B cell (primary cell): ENCODE measurements at regions not wholly inside any gene's neighbourhood (a gene's known extent, or its start where the extent isn't known, plus 50 kb on each side); places are given as distances from the start of the nearest gene placed in this dataset.

Source experiments
- ATAC-seq: fragments of 200-7000 bp; cut with Tn5 transposase; one replicate; pipeline ENCODE4 v1.10.0; 2021; ENCODE audit warnings: low read depth, mild to moderate bottlenecking, moderate number of reproducible peaks, moderate library complexity
- CTCF ChIA-PET: fragments of 350-600 bp; sonication (Branson Sonifier 250); formaldehyde crosslinking; loops from one replicate; lab custom pipeline; 2021; ENCODE audit warnings: antibody characterized with exemption, inconsistent platforms; lab: Charles Lee
- POLR2A ChIA-PET: fragments of 350-600 bp; sonication (Branson Sonifier 250); formaldehyde crosslinking; loops from one replicate; lab custom pipeline; 2021; ENCODE audit warnings: antibody characterized with exemption; lab: Charles Lee
- DNase-seq: peaks from one replicate; pipeline ENCODE4 v3.0.0; 2013
- H2AFZ ChIP-seq: 2 replicates; pipeline ENCODE4 v1.6.1; 2012; ENCODE audit warnings: mild to moderate bottlenecking, low read depth, low read length; ENCODE audit not compliant: insufficient read depth, poor library complexity, severe bottlenecking
- H3K27ac ChIP-seq, 2 donors: 1 replicate in 1 of 2; 2 replicates in 1 of 2; pipeline ENCODE4 v1.5.1; 2012 to 2013; ENCODE audit warnings: low read length in 2 of 2, mild to moderate bottlenecking in 2 of 2, moderate library complexity in 1 of 2
- H3K27me3 ChIP-seq, 4 experiments: fragments of 200-600 bp in 1 of 4; sonication (generic) in 1 of 4; replicated peaks in 1 of 4; 1 replicate in 2 of 4; 2 replicates in 2 of 4; pipeline versions ENCODE4 v1.6.1 to v1.7.0; 2013 to 2016; ENCODE audit warnings: low read length in 3 of 4, mild to moderate bottlenecking in 2 of 4, mixed read lengths in 1 of 4, moderate library complexity in 1 of 4; ENCODE audit not compliant: insufficient read depth in 4 of 4, control insufficient read depth in 3 of 4; ENCODE audit errors: control extremely low read depth in 1 of 4
- H3K36me3 ChIP-seq, 2 experiments: replicated peaks in 1 of 2; 1 replicate in 1 of 2; 2 replicates in 1 of 2; pipeline versions ENCODE4 v1.6.1 to v1.7.1; 2013; ENCODE audit warnings: low read length in 1 of 2; ENCODE audit not compliant: insufficient read depth in 2 of 2, control insufficient read depth in 1 of 2; ENCODE audit errors: control extremely low read depth in 1 of 2, extremely low read depth in 1 of 2
- H3K4me1 ChIP-seq, 2 donors: fragments of 200-600 bp in 1 of 2; sonication (generic) in 1 of 2; 1 replicate in 1 of 2; 2 replicates in 1 of 2; pipeline versions ENCODE4 v1.5.1 to v1.6.1; 2013 to 2017; ENCODE audit warnings: low read length in 2 of 2; ENCODE audit not compliant: control insufficient read depth in 2 of 2, insufficient read depth in 2 of 2
- H3K4me2 ChIP-seq: replicated peaks from 2 replicates; pipeline ENCODE3; 2012; ENCODE audit warnings: mild to moderate bottlenecking, low read depth, low read length; ENCODE audit not compliant: poor library complexity, severe bottlenecking
- H3K4me3 ChIP-seq, 5 experiments: fragments of 200-600 bp in 1 of 5; sonication (generic) in 1 of 5; 1 replicate in 3 of 5; 2 replicates in 2 of 5; pipeline versions ENCODE4 v1.5.1 to v1.7.0; 2011 to 2016; ENCODE audit warnings: low read length in 4 of 5, mild to moderate bottlenecking in 4 of 5, low read depth in 2 of 5, control low read depth in 1 of 5, moderate library complexity in 1 of 5; ENCODE audit not compliant: insufficient read depth in 1 of 5; ENCODE audit errors: control extremely low read depth in 1 of 5, extremely low read depth in 1 of 5
- H3K79me2 ChIP-seq: fragments of 200-600 bp; sonication (generic); one replicate; pipeline ENCODE4 v1.6.0; 2016; ENCODE audit warnings: low read length; ENCODE audit not compliant: control insufficient read depth, insufficient read depth
- H3K9ac ChIP-seq: fragments of 200-600 bp; sonication (generic); 2 replicates; pipeline ENCODE4 v1.6.1; 2017; ENCODE audit warnings: mild to moderate bottlenecking, low read length, moderate library complexity
- H3K9me3 ChIP-seq, 3 donors: one replicate each; pipeline versions ENCODE4 v1.6.1 to v1.7.1; 2013; ENCODE audit warnings: low read length in 2 of 3; ENCODE audit not compliant: control insufficient read depth in 2 of 3, insufficient read depth in 1 of 3; ENCODE audit errors: control extremely low read depth in 1 of 3
- H4K20me1 ChIP-seq: 2 replicates; pipeline ENCODE4 v1.6.0; 2012; ENCODE audit warnings: mild to moderate bottlenecking, low read length; ENCODE audit not compliant: insufficient read depth, control insufficient read depth, poor library complexity, severe bottlenecking
- H3K27ac Mint-ChIP-seq: one replicate; pipeline ENCODE4 v1.8.0; 2021; ENCODE audit warnings: mixed read lengths
- H3K27me3 Mint-ChIP-seq: one replicate; pipeline ENCODE4 v1.8.0; 2021; ENCODE audit warnings: mixed read lengths
- H3K4me1 Mint-ChIP-seq: one replicate; pipeline ENCODE4 v1.8.0; 2021; ENCODE audit warnings: mixed read lengths
- H3K4me3 Mint-ChIP-seq: one replicate; pipeline ENCODE4 v1.8.0; 2021; ENCODE audit warnings: mixed read lengths
- H3K9me3 Mint-ChIP-seq: one replicate; pipeline ENCODE4 v1.8.0; 2022; ENCODE audit warnings: mixed read lengths; ENCODE audit not compliant: insufficient read depth
- CTCF ChIP-seq: fragments of 200-600 bp; IDR thresholded peaks from one replicate; pipeline ENCODE4 v1.8.0; 2022; ENCODE audit warnings: antibody characterized with exemption, mild to moderate bottlenecking
- EZH2 ChIP-seq: IDR thresholded peaks from 2 replicates; pipeline ENCODE4 v1.6.1; 2012; ENCODE audit warnings: borderline replicate concordance, low read depth, mild to moderate bottlenecking, moderate library complexity, low read length; ENCODE audit not compliant: insufficient read depth, poor library complexity, severe bottlenecking
- WGBS: methylation state at CpG from one replicate; pipeline ENCODE4 v1.1.5; 2013; ENCODE audit warnings: missing lambda C conversion rate; ENCODE audit not compliant: insufficient coverage; 5-methylcytosine and 5-hydroxymethylcytosine counted together
- intact Hi-C: fragments of 100-400 bp; cut with micrococcal nuclease; formaldehyde crosslinking; loops from one replicate; pipeline ENCODE4 v1.10.0; 2022

- no peaks in the 10 kb centered on the region for H3K27me3 Mint-ChIP-seq
- Histone ChIP-seq H3K4me3 (no peak overlapping the region), H3K79me2 (no peaks in the 10 kb centered on the region), H4K20me1 (no peaks in the 10 kb centered on the region), H3K9me3 (peaks cover 0 to 8% (median 5%) of the 10 kb centered on the region in 3 donors), H3K4me2 (no peak overlapping the region), H2AFZ (no peak overlapping the region), H3K27me3 (no peaks in the 10 kb centered on the region), H3K27ac (no peak overlapping the region), H3K36me3 (no peaks in the 10 kb centered on the region), H3K9ac (no peak overlapping the region), H3K4me1 (no peaks in the 10 kb centered on the region)
- TF ChIP-seq CTCF, result no peak
- ChIA-PET POLR2A (no interaction called here), CTCF (no interaction called here)
- 92% methylated on average over 6 of the region's 7 CpGs for WGBS
- H3K27ac Mint-ChIP-seq, result no peak overlapping the region
- no peaks in the 10 kb centered on the region for H3K9me3 Mint-ChIP-seq
- DNase-seq, result no peak
- intact Hi-C loops, result no loop called here
- H3K4me1 Mint-ChIP-seq, result no peaks in the 10 kb centered on the region
- ATAC-seq, result no peak
- H3K4me3 Mint-ChIP-seq, result no peak overlapping the region
Measured at GRCh38 chr1:232138044-232138443, 491.9 kb downstream of the SIPA1L2 start.

GRCh38 chr1:232137066-232137465 is 492.9 kb downstream of the SIPA1L2 start:
- intact Hi-C loops, result no loop called here

More at GRCh38 chr1:232137066-232137465, 492.9 kb downstream of the SIPA1L2 start:
- H3K4me2 ChIP-seq, result no peak overlapping the region
- no peak overlapping the region for H3K4me3 ChIP-seq
- H3K36me3 ChIP-seq, result no peaks in the 10 kb centered on the region
- no peak overlapping the region for H3K4me3 Mint-ChIP-seq
- no peaks in the 10 kb centered on the region for H3K4me1 ChIP-seq
- H3K79me2 ChIP-seq, result no peaks in the 10 kb centered on the region
- no peaks in the 10 kb centered on the region for H3K27me3 ChIP-seq
- 100% methylated on average over 1 of the region's 3 CpGs for WGBS
- no peaks in the 10 kb centered on the region for H3K27me3 Mint-ChIP-seq
- H3K9me3 ChIP-seq, result peaks cover 0 to 8% (median 5%) of the 10 kb centered on the region in 3 donors
- no peak overlapping the region for H2AFZ ChIP-seq
- CTCF ChIA-PET, result no interaction called here
- no peak for TF ChIP-seq CTCF
- TF ChIP-seq EZH2, result no peak
- no peaks in the 10 kb centered on the region for H3K4me1 Mint-ChIP-seq
- POLR2A ChIA-PET, result no interaction called here
- H3K27ac ChIP-seq, result no peak overlapping the region
- H3K9me3 Mint-ChIP-seq, result no peaks in the 10 kb centered on the region
- no peak overlapping the region for H3K9ac ChIP-seq
- ATAC-seq (no peak), DNase-seq (no peak)
- no peaks in the 10 kb centered on the region for H4K20me1 ChIP-seq
- H3K27ac Mint-ChIP-seq, result no peak overlapping the region
